NCI-H526 (cell line): ENCODE measurements at regions not wholly inside any gene's neighbourhood (a gene's known extent, or its start where the extent isn't known, plus 50 kb on each side); places are given as distances from the start of the nearest gene placed in this dataset.

ENCODE experiments used
- DNase-seq, 2 experiments: peaks; one replicate each; lab custom pipeline; 2025; lab: John Stamatoyannopoulos, UW

- DNase-seq, result no peak
These were observed 145.8 kb upstream of the ETS2 start for GRCh38 chr21:38659936-38660332.

DNA sequence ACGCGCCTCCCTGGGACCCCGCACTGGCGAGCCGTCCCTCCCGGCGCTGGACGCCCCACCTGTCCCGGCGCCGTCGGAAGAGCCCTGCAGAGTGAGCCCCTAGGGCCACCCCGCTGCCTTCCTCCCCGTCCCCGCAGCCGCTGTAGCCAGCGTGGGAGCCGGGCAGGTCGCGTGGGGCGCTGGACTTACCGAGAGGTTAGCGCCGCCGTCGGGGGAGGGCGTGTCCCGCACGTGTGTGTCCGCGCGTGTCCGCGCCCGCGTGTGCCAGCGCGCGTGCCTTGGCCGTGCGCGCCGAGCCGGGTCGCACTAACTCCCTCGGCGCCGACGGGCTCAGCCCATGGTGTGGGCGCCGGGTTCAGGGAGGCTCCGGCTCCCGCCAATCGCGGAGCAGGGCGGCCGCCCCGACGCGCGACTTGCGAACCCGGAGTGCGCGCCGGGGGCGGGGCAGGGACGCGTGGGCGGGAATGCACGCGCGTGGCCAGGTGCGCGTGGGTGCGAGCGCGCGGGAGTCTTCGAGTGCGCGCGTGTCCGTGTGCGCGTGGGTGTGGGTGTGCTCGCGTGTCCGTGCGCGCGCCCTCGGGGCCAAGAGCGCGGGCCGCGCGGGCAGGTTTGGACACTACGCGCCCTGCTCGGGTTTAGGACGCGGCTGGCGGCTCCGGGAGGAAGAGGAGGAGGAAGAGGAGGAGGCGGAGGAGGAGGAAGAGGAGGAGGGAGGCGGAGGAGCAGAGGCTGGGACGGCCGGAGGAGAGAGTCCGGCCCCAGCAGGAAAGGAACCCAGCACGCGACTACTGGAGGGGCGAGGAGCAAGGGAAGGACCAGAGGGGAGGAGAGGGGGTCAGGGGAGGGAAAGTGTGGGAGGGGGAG is 145.2 kb upstream of the ETS2 start:
- DNase-seq, result peak in 1 of 2 experiments; percentile 32

DNA sequence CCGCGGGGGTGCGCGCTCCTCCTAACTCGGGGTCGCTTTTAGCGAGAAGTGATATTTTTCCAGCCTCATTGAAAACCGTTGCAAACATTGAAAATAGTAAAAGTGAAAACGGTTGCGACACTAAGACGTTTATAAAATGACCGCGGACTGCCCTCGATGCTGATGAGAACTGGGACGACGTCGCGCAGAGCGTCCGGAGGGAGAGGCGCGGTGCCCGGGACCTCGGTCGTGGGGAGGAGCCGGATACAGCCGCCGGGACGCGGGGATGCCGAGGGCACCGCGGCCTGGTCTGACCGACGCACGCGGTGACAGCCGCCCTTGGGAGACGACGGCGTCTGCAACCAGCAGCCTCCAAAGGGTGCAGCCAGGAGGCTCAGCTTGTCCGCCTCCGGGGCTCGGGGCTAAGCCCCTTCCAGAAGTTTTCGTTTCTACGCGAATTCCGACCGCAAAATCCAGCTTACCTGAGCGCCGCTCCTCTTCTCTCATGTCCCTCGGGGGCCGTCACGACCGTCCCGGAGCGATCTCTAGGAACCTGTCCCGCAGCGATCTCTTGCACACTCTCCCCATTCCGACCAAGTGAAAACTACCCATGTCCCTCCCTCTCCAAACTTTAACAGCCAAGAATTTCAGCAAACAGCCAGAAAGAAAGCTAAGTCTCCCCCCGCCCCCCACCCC is 144.4 kb upstream of the ETS2 start:
- peak in 1 of 2 experiments; percentile 58 for DNase-seq

- DNase-seq, result no peak
These were observed 143.7 kb upstream of the ETS2 start for GRCh38 chr21:38661889-38662568.

DNA sequence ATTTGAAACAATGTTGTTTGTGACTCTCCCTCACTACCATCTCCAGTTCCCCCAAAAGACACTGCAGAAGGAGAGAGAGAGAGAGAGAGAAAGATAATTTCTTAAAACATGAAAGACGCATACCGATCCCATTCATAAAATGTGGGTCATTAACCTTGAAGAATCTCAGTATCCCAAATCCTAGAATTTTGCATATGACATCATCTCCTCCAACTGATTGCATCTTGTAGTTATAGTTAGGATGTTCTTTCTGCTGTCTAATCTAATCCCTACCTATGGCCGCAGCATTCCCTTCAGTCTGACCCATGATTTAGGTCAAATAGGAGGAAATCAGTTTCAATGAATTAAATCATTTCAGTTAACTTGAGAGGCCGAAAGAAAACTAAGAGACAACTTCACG is 142.4 kb upstream of the ETS2 start:
- DNase-seq, result no peak

- peak in 1 of 2 experiments; percentile 43 for DNase-seq
These were observed 141.4 kb upstream of the ETS2 start for GRCh38 chr21:38664315-38664714.

DNA sequence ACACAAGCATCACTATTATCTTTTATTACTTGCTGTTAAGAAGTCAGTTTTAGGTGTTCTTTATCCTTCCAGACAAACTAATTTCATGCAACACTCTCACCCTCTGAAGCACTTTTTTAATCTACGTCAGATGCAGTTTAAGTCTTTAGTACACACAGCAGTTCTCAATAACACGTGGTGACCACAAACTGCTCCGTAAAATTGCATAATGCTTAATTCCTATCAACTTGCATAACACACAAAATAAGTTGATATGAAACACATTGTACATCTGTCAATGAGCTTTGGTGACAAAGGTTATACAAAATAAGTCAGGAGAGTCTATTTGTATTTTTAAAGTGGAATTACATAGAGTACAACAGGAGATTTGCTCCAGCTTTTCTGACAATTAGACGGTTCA is 140.9 kb upstream of the ETS2 start:
- no peak for DNase-seq

- no peak for DNase-seq
These were observed 138.3 kb upstream of the ETS2 start for GRCh38 chr21:38667291-38667870.

DNA sequence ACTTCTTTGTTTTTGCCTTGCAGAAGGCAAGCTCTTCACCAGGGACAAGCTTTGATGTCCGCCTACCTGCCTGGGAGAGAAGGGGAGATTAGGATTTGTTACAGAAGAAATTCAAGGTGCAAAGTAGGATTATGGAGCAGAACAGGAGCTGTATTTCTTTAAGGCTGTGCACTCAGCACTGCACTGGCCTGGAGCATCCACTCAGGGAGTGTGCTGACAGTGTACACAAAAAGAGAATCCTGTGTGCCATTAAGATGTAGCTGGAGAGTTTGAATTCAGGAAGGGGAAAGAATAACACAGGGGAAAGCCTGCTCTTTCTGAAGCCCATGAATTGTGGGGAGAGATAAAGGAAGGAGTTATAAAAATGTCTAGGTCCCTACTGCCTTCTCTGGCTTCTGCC is 137.7 kb upstream of the ETS2 start:
- no peak for DNase-seq

GRCh38 chr21:38668541-38668940 is 137.2 kb upstream of the ETS2 start:
- DNase-seq, result no peak

DNA sequence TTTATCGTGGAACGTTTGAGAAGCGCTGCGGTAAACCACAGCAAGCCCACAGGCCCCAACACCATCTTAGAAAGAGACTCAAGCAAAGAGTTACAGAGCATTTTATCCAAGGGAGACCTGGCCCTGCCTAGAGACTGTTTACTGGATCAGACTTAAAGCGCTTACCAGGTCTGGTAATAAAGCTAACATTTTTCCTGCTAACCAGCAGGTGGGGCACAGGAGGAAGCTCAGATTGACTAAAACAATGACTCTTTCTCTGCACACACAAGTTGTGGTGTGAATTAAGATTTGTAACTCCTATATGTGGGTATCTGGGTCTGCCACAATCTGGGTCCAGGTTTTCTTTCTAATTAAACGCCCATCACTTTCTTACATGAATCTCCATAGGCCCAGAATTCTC is 136.5 kb upstream of the ETS2 start:
- peak in 1 of 2 experiments; percentile 58 for DNase-seq

DNA sequence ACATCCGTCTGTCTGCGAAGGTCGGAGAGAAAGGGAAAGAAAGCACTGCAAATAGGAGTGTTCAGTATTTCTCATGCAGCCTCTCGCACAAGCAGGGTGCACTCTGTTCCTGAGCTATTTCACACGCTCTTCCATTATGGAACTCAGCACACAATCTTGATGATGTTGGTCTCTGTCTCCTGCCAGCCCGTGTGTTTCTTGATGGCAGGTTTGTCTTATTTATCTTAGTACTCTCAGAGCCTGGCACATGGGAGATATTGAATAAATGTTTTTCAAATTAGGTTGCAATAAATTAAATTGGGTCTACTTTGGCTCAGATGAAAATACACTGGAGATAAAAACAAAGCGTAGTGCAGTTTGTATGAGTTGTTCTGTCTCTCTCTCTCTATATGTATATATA is 134.9 kb upstream of the ETS2 start:
- no peak for DNase-seq

DNA sequence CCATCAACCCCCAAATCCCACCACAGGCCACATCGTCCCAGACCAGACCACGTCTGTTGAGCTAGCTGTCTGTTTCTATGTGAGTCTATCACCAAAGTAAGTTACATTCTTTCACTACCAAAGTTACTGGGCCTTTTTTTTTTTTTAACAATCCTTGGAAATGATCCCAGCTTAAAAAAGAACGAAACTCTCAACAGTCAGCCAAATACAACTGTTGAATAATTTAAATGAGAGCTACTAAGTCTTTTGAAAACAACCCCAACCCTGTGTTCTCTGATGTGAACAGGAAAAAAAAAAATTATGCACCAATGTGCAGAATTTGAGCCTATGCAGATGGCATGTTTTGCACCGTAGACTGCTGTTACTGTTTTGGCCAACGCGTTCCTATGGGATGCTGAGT is 134.0 kb upstream of the ETS2 start:
- no peak for DNase-seq

- DNase-seq, result no peak
These were observed 130.4 kb upstream of the ETS2 start for GRCh38 chr21:38675182-38675824.

- DNase-seq, result no peak
These were observed 126.9 kb upstream of the ETS2 start for GRCh38 chr21:38678827-38679226.

GRCh38 chr21:38679534-38679933 is 126.2 kb upstream of the ETS2 start:
- DNase-seq, result no peak

GRCh38 chr21:38680401-38680800 is 125.3 kb upstream of the ETS2 start:
- DNase-seq, result no peak

GRCh38 chr21:38683222-38683621 is 122.5 kb upstream of the ETS2 start:
- no peak for DNase-seq

- DNase-seq, result no peak
These were observed 117.7 kb upstream of the ETS2 start for GRCh38 chr21:38688068-38688467.

- DNase-seq, result no peak
These were observed 114.1 kb upstream of the ETS2 start for GRCh38 chr21:38691631-38692030.

GRCh38 chr21:38696579-38696978 is 109.2 kb upstream of the ETS2 start:
- DNase-seq, result no peak

GRCh38 chr21:38699048-38699447 is 106.7 kb upstream of the ETS2 start:
- peak in 1 of 2 experiments; percentile 17 for DNase-seq
